ENCODE measurements at regions not wholly inside any gene's neighbourhood (a gene's known extent, or its start where the extent isn't known, plus 50 kb on each side); places are given as distances from the start of the nearest gene placed in this dataset.

DNA sequence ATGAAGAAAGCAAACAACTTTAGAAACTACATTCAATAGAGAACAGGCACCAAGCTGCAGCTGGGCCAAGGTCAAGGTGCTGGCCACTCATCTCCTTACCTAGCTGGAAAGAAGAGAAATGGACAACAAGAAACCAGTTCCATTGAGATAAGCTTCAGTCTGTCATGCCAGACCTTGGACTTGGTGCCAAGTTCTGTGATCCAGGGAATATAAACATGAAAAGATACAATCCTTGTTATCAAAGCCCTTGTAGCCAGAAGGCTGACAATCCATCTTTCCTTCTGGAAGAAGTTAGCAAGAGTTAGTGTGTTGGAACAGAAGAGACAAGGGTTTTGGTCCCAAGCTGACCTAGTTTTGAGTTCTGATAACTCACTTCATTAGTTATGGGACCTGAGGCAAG is 227.5 kb downstream of the ACTL7B start:
- Histone ChIP-seq H3K27me3 (ENCODE audit: insufficient read depth in 3 of 3, low read length in 2 of 3) (peaks cover 0 to 3% (median 1%) of the 10 kb centered on the region in 3 donors), H3K36me3 (ENCODE audit: insufficient read depth in 1 of 2, low read depth in 1 of 2) (no peaks in the 10 kb centered on the region), H3K9me3 (no peaks in the 10 kb centered on the region), H3K4me1 (no peaks in the 10 kb centered on the region), H3K4me3 (no peak overlapping the region), H3K27ac (no peak overlapping the region)
- intact Hi-C loops (cut with DNase I) = no loop called here
- TF ChIP-seq, protein P1, sequence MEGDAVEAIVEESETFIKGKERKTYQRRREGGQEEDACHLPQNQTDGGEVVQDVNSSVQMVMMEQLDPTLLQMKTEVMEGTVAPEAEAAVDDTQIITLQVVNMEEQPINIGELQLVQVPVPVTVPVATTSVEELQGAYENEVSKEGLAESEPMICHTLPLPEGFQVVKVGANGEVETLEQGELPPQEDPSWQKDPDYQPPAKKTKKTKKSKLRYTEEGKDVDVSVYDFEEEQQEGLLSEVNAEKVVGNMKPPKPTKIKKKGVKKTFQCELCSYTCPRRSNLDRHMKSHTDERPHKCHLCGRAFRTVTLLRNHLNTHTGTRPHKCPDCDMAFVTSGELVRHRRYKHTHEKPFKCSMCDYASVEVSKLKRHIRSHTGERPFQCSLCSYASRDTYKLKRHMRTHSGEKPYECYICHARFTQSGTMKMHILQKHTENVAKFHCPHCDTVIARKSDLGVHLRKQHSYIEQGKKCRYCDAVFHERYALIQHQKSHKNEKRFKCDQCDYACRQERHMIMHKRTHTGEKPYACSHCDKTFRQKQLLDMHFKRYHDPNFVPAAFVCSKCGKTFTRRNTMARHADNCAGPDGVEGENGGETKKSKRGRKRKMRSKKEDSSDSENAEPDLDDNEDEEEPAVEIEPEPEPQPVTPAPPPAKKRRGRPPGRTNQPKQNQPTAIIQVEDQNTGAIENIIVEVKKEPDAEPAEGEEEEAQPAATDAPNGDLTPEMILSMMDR (IDR thresholded peaks at IDR 0.05) = no peak
- no peak for DNase-seq
- ATAC-seq = no peak

DNA sequence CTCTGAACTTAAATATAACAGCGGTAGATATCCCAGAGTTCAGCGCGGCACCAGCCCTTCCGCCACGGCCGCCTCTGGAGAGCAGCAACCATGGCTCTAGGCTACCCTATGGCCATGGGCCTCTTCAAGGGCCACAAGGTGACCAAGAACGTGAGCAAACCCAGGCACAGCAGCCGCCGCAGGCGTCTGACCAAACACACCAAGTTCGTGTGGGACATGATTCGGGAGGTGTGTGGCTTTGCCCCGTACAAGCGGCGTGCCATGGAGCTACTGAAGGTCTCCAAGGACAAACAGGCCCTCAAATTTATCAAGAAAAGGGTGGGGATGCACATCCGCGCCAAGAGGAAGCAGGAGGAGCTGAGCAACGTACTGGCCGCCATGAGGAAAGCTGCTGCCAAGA is 229.0 kb downstream of the ACTL7B start:
- H3K9me3 ChIP-seq = no peaks in the 10 kb centered on the region
- WGBS, 3 donors = 94 to 97% (median 95%) methylated on average over 19 of the region's 19 CpGs
- peaks cover 0 to 3% (median 1%) of the 10 kb centered on the region in 3 donors for H3K27me3 ChIP-seq (ENCODE audit: insufficient read depth in 3 of 3, low read length in 2 of 3)
- no peaks in the 10 kb centered on the region for H3K4me1 ChIP-seq
- intact Hi-C loops (cut with DNase I) = no loop called here
- no peak overlapping the region for H3K4me3 ChIP-seq
- no peak for DNase-seq
- no peak overlapping the region for H3K27ac ChIP-seq
- TF ChIP-seq, protein P1 (IDR thresholded peaks at IDR 0.05) = no peak
- H3K36me3 ChIP-seq (ENCODE audit: insufficient read depth in 1 of 2, low read depth in 1 of 2) = no peaks in the 10 kb centered on the region
- no peak for ATAC-seq

DNA sequence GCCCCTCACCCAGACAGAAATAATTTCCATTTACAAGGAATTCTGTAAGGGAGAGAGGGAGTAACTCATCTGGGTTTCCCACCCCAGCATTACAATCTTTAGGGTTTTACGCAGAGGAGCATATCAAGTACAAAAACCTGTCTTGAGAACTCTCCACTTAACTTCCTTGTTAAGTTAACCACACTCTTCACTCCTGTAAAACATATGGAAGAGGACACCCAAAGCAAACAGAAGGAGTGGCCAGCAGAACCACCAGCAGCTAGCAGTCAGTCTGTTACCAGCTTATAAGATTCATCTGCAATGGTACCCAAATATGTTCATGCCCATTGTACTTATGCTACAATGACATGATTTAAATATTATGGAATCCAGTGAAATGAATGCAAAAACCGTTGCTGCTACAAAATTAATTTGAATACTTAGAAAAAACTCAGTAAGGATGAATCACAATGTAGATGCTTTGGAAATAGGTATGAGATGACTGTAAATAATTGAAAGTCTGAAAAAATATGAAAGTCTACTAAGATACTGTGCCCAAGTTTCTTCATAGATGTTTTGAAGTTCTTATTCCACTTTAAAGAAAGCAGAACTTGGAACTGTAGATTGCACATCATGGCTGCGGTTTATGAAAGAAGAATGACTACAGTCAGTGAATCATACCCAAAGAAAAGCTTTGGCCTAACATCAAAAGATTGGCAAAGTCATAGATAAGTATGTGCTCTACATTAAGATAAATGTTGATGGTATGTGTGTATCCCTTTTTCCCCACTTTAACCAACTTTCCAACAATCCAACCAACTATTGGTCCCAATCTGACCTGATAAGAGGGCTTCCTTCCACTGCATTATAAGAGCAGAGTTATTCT is 233.6 kb downstream of the ACTL7B start:
- H3K27me3 ChIP-seq (ENCODE audit: insufficient read depth in 3 of 3, low read length in 2 of 3) = peaks cover 0 to 3% (median 1%) of the 10 kb centered on the region in 3 donors
- no peaks in the 10 kb centered on the region for H3K9me3 ChIP-seq
- TF ChIP-seq, protein P1 (IDR thresholded peaks at IDR 0.05) = no peak
- H3K4me1 ChIP-seq = no peaks in the 10 kb centered on the region
- H3K27ac ChIP-seq = no peak overlapping the region
- no peaks in the 10 kb centered on the region for H3K36me3 ChIP-seq (ENCODE audit: insufficient read depth in 1 of 2, low read depth in 1 of 2)
- WGBS, 3 donors = 83 to 85% (median 83%) methylated on average over 3 of the region's 3 CpGs
- no peak overlapping the region for H3K4me3 ChIP-seq
- intact Hi-C loops (cut with DNase I) = no loop called here
- ATAC-seq = no peak
- DNase-seq = no peak

DNA sequence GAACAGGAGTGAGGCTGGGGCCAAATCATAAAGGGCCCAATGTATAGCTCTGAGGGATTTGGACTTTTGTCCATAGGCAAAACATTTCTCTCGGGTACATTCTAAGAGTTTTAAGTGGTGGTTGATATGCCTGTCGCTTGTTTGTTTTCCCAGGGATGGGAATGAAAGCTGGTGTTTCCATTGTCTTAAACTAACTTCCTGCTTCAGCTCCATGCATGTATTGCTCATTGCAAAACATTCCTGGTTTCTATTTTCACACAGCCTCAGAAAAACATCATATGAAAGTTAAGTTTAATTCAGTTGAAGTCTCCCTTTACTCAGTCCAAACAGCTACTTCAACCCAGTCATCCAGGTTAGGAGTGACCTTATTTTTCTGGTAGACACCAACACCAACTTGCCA is 235.0 kb downstream of the ACTL7B start:
- H3K9me3 ChIP-seq = no peaks in the 10 kb centered on the region
- no peak overlapping the region for H3K4me3 ChIP-seq
- peaks cover 0 to 3% (median 1%) of the 10 kb centered on the region in 3 donors for H3K27me3 ChIP-seq (ENCODE audit: insufficient read depth in 3 of 3, low read length in 2 of 3)
- no peaks in the 10 kb centered on the region for H3K36me3 ChIP-seq (ENCODE audit: insufficient read depth in 1 of 2, low read depth in 1 of 2)
- WGBS, 3 donors = 68 to 76% (median 71%) methylated on average over 2 of the region's 2 CpGs
- DNase-seq = no peak
- ATAC-seq = no peak
- H3K4me1 ChIP-seq = no peaks in the 10 kb centered on the region
- no peak overlapping the region for H3K27ac ChIP-seq
- TF ChIP-seq, protein P1 (IDR thresholded peaks at IDR 0.05) = no peak
- intact Hi-C loops (cut with DNase I) = no loop called here
